ENCODE measurements at regions not wholly inside any gene's neighbourhood (a gene's known extent, or its start where the extent isn't known, plus 50 kb on each side); places are given as distances from the start of the nearest gene placed in this dataset.

GRCh38 chr4:89166971-89167475 is 55.7 kb downstream of the TIGD2 start:
- ChIA-PET POLR2A (no interaction called here), CTCF (no interaction called here)
- TF ChIP-seq, protein P1, sequence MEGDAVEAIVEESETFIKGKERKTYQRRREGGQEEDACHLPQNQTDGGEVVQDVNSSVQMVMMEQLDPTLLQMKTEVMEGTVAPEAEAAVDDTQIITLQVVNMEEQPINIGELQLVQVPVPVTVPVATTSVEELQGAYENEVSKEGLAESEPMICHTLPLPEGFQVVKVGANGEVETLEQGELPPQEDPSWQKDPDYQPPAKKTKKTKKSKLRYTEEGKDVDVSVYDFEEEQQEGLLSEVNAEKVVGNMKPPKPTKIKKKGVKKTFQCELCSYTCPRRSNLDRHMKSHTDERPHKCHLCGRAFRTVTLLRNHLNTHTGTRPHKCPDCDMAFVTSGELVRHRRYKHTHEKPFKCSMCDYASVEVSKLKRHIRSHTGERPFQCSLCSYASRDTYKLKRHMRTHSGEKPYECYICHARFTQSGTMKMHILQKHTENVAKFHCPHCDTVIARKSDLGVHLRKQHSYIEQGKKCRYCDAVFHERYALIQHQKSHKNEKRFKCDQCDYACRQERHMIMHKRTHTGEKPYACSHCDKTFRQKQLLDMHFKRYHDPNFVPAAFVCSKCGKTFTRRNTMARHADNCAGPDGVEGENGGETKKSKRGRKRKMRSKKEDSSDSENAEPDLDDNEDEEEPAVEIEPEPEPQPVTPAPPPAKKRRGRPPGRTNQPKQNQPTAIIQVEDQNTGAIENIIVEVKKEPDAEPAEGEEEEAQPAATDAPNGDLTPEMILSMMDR (IDR thresholded peaks at IDR 0.05; ENCODE audit: low read depth, low read length): no peak
- H3K9me3 ChIP-seq (ENCODE audit: control insufficient read depth, insufficient read depth, low read length): no peaks in the 10 kb centered on the region
- H3K27ac ChIP-seq (ENCODE audit: low read depth, low read length): no peak overlapping the region
- no peaks in the 10 kb centered on the region for H3K27me3 ChIP-seq (ENCODE audit: control insufficient read depth, insufficient read depth, low read length)
- H3K4me3 ChIP-seq (ENCODE audit: low read depth, low read length): no peak overlapping the region
- no peak for DNase-seq (ENCODE audit: low read depth, low spot score)

GRCh38 chr4:89171176-89171805 is 60.0 kb downstream of the TIGD2 start:
- Histone ChIP-seq H3K27me3 (ENCODE audit: control insufficient read depth, insufficient read depth, low read length) (no peaks in the 10 kb centered on the region), H3K9me3 (ENCODE audit: control insufficient read depth, insufficient read depth, low read length) (no peaks in the 10 kb centered on the region), H3K27ac (ENCODE audit: low read depth, low read length) (no peak overlapping the region), H3K4me3 (ENCODE audit: low read depth, low read length) (no peak overlapping the region)
- POLR2A ChIA-PET: no interaction called here
- TF ChIP-seq, protein P1 (IDR thresholded peaks at IDR 0.05; ENCODE audit: low read depth, low read length): no peak
- CTCF ChIA-PET: interaction anchor here (0.6 to 1.8 kb wide), 2 partner anchors 10 to 12 kb away, joined by 4 to 8 read pairs; no protein-coding TSS in a partner anchor
- DNase-seq (ENCODE audit: low read depth, low spot score): no peak

DNA sequence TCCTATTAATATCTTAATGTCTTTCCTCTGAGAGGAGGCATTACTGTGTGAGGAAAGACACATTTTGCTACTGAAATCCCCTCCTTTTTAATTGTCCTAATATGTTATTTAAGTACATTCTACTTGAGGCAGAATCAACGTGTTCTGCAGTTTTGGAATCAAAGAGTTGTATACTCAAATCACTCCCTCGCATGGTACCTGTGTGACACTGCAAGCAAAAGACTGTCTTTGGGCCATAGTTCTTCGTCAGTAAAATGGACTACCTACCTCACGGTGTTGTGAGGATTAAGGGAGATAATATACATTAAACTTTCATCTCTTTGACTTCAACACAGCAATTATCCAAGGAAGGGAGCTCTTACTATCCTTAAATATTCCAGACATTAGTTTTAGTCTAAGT is 61.5 kb downstream of the TIGD2 start:
- H3K27ac ChIP-seq (ENCODE audit: low read depth, low read length): no peak overlapping the region
- DNase-seq (ENCODE audit: low read depth, low spot score): no peak
- ChIA-PET POLR2A (no interaction called here), CTCF (no interaction called here)
- TF ChIP-seq, protein P1 (IDR thresholded peaks at IDR 0.05; ENCODE audit: low read depth, low read length): no peak
- H3K4me3 ChIP-seq (ENCODE audit: low read depth, low read length): no peak overlapping the region
- peaks cover 2% of the 10 kb centered on the region for H3K27me3 ChIP-seq (ENCODE audit: control insufficient read depth, insufficient read depth, low read length)
- H3K9me3 ChIP-seq (ENCODE audit: control insufficient read depth, insufficient read depth, low read length): no peaks in the 10 kb centered on the region

- POLR2A ChIA-PET: no interaction called here
- Histone ChIP-seq H3K9me3 (ENCODE audit: control insufficient read depth, insufficient read depth, low read length) (no peaks in the 10 kb centered on the region), H3K4me3 (ENCODE audit: low read depth, low read length) (no peak overlapping the region), H3K27me3 (ENCODE audit: control insufficient read depth, insufficient read depth, low read length) (peaks cover 2% of the 10 kb centered on the region), H3K27ac (ENCODE audit: low read depth, low read length) (no peak overlapping the region)
- TF ChIP-seq, protein P1 (IDR thresholded peaks at IDR 0.05; ENCODE audit: low read depth, low read length): no peak
- CTCF ChIA-PET: no interaction called here
- DNase-seq (ENCODE audit: low read depth, low spot score): no peak
These were observed 62.2 kb downstream of the TIGD2 start for GRCh38 chr4:89173336-89174090.

- peaks cover 2% of the 10 kb centered on the region for H3K27me3 ChIP-seq (ENCODE audit: control insufficient read depth, insufficient read depth, low read length)
- no peak for DNase-seq (ENCODE audit: low read depth, low spot score)
- TF ChIP-seq, protein P1 (IDR thresholded peaks at IDR 0.05; ENCODE audit: low read depth, low read length): no peak
- ChIA-PET CTCF (no interaction called here), POLR2A (no interaction called here)
- H3K4me3 ChIP-seq (ENCODE audit: low read depth, low read length): no peak overlapping the region
- no peaks in the 10 kb centered on the region for H3K9me3 ChIP-seq (ENCODE audit: control insufficient read depth, insufficient read depth, low read length)
- H3K27ac ChIP-seq (ENCODE audit: low read depth, low read length): no peak overlapping the region
These were observed 63.5 kb downstream of the TIGD2 start for GRCh38 chr4:89174784-89175183.
